ENCODE measurements at regions not wholly inside any gene's neighbourhood (a gene's known extent, or its start where the extent isn't known, plus 50 kb on each side); places are given as distances from the start of the nearest gene placed in this dataset.

GRCh38 chr11:69406060-69406459 is 75.4 kb upstream of the LINC01488 start:
- no peaks in the 10 kb centered on the region for H3K27me3 ChIP-seq (ENCODE audit: insufficient read depth, low read length)
- Mint-ChIP-seq H3K27me3 (ENCODE audit: low read depth) (peaks cover 10% of the 10 kb centered on the region), H3K36me3 (ENCODE audit: insufficient read depth in 1 of 3, low read depth in 3 of 3) (peaks cover 0 to 4% (median 2%) of the 10 kb centered on the region in 3 experiments; a peak in 1 of 7 replicates), H3K27ac (no peak overlapping the region), H3K4me1 (peaks cover 0 to 3% of the 10 kb centered on the region in 2 experiments; a peak in 1 of 4 replicates), H3K4me3 (no peak overlapping the region), H3K9me3 (peaks cover 4 to 6% of the 10 kb centered on the region in 2 experiments)
- H3K9me3 ChIP-seq (ENCODE audit: control insufficient read depth, low read depth, low read length): no peaks in the 10 kb centered on the region
- no peak overlapping the region for H2AFZ ChIP-seq (ENCODE audit: low read length)
- no peak overlapping the region for H4K8ac ChIP-seq (replicated peaks; ENCODE audit: insufficient read length, low read depth, low read length)
- no peak overlapping the region for H2BK20ac ChIP-seq (ENCODE audit: low read depth, low read length, poor library complexity, severe bottlenecking)
- H3K14ac ChIP-seq (ENCODE audit: insufficient read depth, low read length): no peak overlapping the region
- H3K23ac ChIP-seq (ENCODE audit: insufficient read length, low read depth, low read length): no peak overlapping the region
- H3K23me2 ChIP-seq (ENCODE audit: insufficient read length, low read depth, low read length, poor library complexity, severe bottlenecking): no peaks in the 10 kb centered on the region
- H3K56ac ChIP-seq (ENCODE audit: insufficient read length, low read depth, low read length): no peak overlapping the region
- TF ChIP-seq CTCF (conservative IDR thresholded peaks at IDR 0.05): no peak
- H3K79me2 ChIP-seq (ENCODE audit: insufficient read depth, low read length): no peaks in the 10 kb centered on the region
- no peak overlapping the region for H2AK5ac ChIP-seq (ENCODE audit: insufficient read length, low read length)
- no peak overlapping the region for H3T11ph ChIP-seq (ENCODE audit: low read length)
- H3K79me1 ChIP-seq (ENCODE audit: insufficient read depth, low read depth, low read length, poor library complexity, severe bottlenecking): no peaks in the 10 kb centered on the region
- no peak overlapping the region for H3K27ac ChIP-seq (ENCODE audit: insufficient read length, low read depth, low read length)
- no peak overlapping the region for H3K4ac ChIP-seq (ENCODE audit: low read depth, low read length)
- no CpG with 5 or more reads among the region's 3 CpGs for WGBS (ENCODE audit: extremely low coverage, insufficient read length, low lambda C conversion rate)
- H2BK5ac ChIP-seq (ENCODE audit: insufficient read length, low read length): no peak overlapping the region
- H3K4me1 ChIP-seq (ENCODE audit: insufficient read depth, low read length): no peaks in the 10 kb centered on the region
- no peak for DNase-seq
- H3K18ac ChIP-seq (ENCODE audit: insufficient read length, low read depth, low read length): no peak overlapping the region
- H2BK12ac ChIP-seq (ENCODE audit: insufficient read length, low read depth, low read length): no peak overlapping the region
- H2BK15ac ChIP-seq (ENCODE audit: low read depth, low read length): no peak overlapping the region
- no peaks in the 10 kb centered on the region for H4K20me1 ChIP-seq (ENCODE audit: control insufficient read depth, insufficient read depth, insufficient read length)
- no peak overlapping the region for H4K91ac ChIP-seq (ENCODE audit: insufficient read length, low read depth, low read length)
- H2BK120ac ChIP-seq (ENCODE audit: low read depth, low read length, poor library complexity, severe bottlenecking): no peak overlapping the region
- H3K9ac ChIP-seq (ENCODE audit: extremely low read depth, insufficient read length, low read length): no peak overlapping the region
- no peak overlapping the region for H3K4me2 ChIP-seq (ENCODE audit: insufficient read depth, insufficient read length, low read length)
- no peak overlapping the region for H4K5ac ChIP-seq (ENCODE audit: insufficient read length, low read depth, low read length)

All from H9 (cell line).